Prostate gland (tissue), 2 donors: ENCODE measurements at regions not wholly inside any gene's neighbourhood (a gene's known extent, or its start where the extent isn't known, plus 50 kb on each side); places are given as distances from the start of the nearest gene placed in this dataset.

Source experiments
- DNase-seq: peaks from one replicate; pipeline ENCODE4 v3.0.0-alpha.2; 2019; ENCODE audit warnings: low spot score
- H3K27ac ChIP-seq, 2 donors: fragments of 200-600 bp; sonication (generic); 2 replicates each; pipeline ENCODE4 v1.5.1; 2017 to 2019
- H3K27me3 ChIP-seq: fragments of 200-600 bp; sonication (generic); replicated peaks from 2 replicates; pipeline ENCODE4 v1.5.1; 2019; ENCODE audit not compliant: insufficient read depth
- H3K36me3 ChIP-seq, 2 donors: fragments of 200-600 bp; sonication (generic); 1 replicate in 1 of 2; 2 replicates in 1 of 2; pipeline versions ENCODE4 v1.5.1 to v1.8.1; 2017 to 2019
- H3K4me1 ChIP-seq: fragments of 200-600 bp; sonication (generic); replicated peaks from 2 replicates; pipeline ENCODE4 v1.5.1; 2019
- H3K4me3 ChIP-seq, 2 donors: fragments of 200-600 bp; sonication (generic); 2 replicates each; pipeline ENCODE4 v1.5.1; 2017 to 2019
- H3K9me3 ChIP-seq: fragments of 200-600 bp; sonication (generic); 2 replicates; pipeline ENCODE4 v1.5.1; 2017
- CTCF ChIP-seq, 4 experiments: fragments of 200-600 bp in 2 of 4; fragments of 450-650 bp in 2 of 4; sonication (generic) in 2 of 4; IDR thresholded peaks; 1 replicate in 3 of 4; 2 replicates in 1 of 4; pipeline ENCODE4 v1.5.1; 2016 to 2019; ENCODE audit warnings: antibody characterized with exemption in 4 of 4, mild to moderate bottlenecking in 2 of 4, moderate library complexity in 2 of 4
- POLR2A ChIP-seq: fragments of 450-650 bp; IDR thresholded peaks from one replicate; pipeline ENCODE4 v1.6.1; 2016; ENCODE audit warnings: antibody characterized with exemption, mild to moderate bottlenecking
- POLR2AphosphoS5 ChIP-seq: sonication (generic); formaldehyde crosslinking; IDR thresholded peaks from one replicate; pipeline ENCODE4 v1.6.1; 2017; ENCODE audit warnings: antibody characterized with exemption
- WGBS: methylation state at CpG from one replicate; pipeline ENCODE4 v1.1.5; 2018; 5-methylcytosine and 5-hydroxymethylcytosine counted together
- intact Hi-C: fragments of 100-400 bp; cut with DNase I; formaldehyde crosslinking; loops from one replicate; pipeline ENCODE4 v1.14.2; 2022

GRCh38 chr5:123921193-123921592, 409.2 kb downstream of the CSNK1G3 start:
- peaks cover 2% of the 10 kb centered on the region for H3K4me1 ChIP-seq
- H3K27ac ChIP-seq: no peak overlapping the region
- H3K9me3 ChIP-seq: no peaks in the 10 kb centered on the region
- intact Hi-C loops: no loop called here
- no peaks in the 10 kb centered on the region for H3K27me3 ChIP-seq
- H3K4me3 ChIP-seq: no peak overlapping the region
- no peak for DNase-seq
- TF ChIP-seq CTCF (IDR thresholded peaks at IDR 0.05) (no peak), POLR2A (no peak), POLR2AphosphoS5 (no peak)
- no peaks in the 10 kb centered on the region for H3K36me3 ChIP-seq

- WGBS: 13% methylated on average over 8 of the region's 8 CpGs
- Histone ChIP-seq H3K4me3 (no peak overlapping the region), H3K4me1 (peaks cover 2% of the 10 kb centered on the region), H3K27ac (no peak overlapping the region), H3K9me3 (no peaks in the 10 kb centered on the region), H3K36me3 (no peaks in the 10 kb centered on the region), H3K27me3 (no peaks in the 10 kb centered on the region)
- intact Hi-C loops: no loop called here
- DNase-seq: peak; percentile 8
- TF ChIP-seq POLR2AphosphoS5 (peak; percentile 68), CTCF (IDR thresholded peaks at IDR 0.05) (no peak), POLR2A (no peak)
Measured at GRCh38 chr5:123916345-123917121, 404.6 kb downstream of the CSNK1G3 start.

- no peak for DNase-seq
- 88% methylated on average over 1 of the region's 1 CpG for WGBS
- no peak overlapping the region for H3K27ac ChIP-seq
- peaks cover 2% of the 10 kb centered on the region for H3K4me1 ChIP-seq
- no peaks in the 10 kb centered on the region for H3K36me3 ChIP-seq
- no peaks in the 10 kb centered on the region for H3K9me3 ChIP-seq
- no peaks in the 10 kb centered on the region for H3K27me3 ChIP-seq
- TF ChIP-seq POLR2AphosphoS5 (no peak), CTCF (IDR thresholded peaks at IDR 0.05) (no peak), POLR2A (no peak)
- no peak overlapping the region for H3K4me3 ChIP-seq
- intact Hi-C loops: no loop called here
Measured at GRCh38 chr5:123914333-123914732, 402.4 kb downstream of the CSNK1G3 start.

GRCh38 chr5:123907349-123907748, 395.4 kb downstream of the CSNK1G3 start:
- Histone ChIP-seq H3K4me1 (no peaks in the 10 kb centered on the region), H3K36me3 (no peaks in the 10 kb centered on the region), H3K27ac (no peak overlapping the region), H3K4me3 (no peak overlapping the region), H3K27me3 (no peaks in the 10 kb centered on the region), H3K9me3 (no peaks in the 10 kb centered on the region)
- WGBS: 92% methylated on average over 3 of the region's 3 CpGs
- TF ChIP-seq POLR2AphosphoS5 (no peak), CTCF (IDR thresholded peaks at IDR 0.05) (no peak), POLR2A (no peak)
- DNase-seq: no peak
- intact Hi-C loops: no loop called here

GRCh38 chr5:123906698-123907295, 394.8 kb downstream of the CSNK1G3 start:
- H3K36me3 ChIP-seq: no peaks in the 10 kb centered on the region
- no peaks in the 10 kb centered on the region for H3K27me3 ChIP-seq
- H3K4me3 ChIP-seq: no peak overlapping the region
- DNase-seq: no peak
- WGBS: 93% methylated on average over 4 of the region's 4 CpGs
- no peaks in the 10 kb centered on the region for H3K9me3 ChIP-seq
- intact Hi-C loops: no loop called here
- no peak overlapping the region for H3K27ac ChIP-seq
- H3K4me1 ChIP-seq: no peaks in the 10 kb centered on the region
- TF ChIP-seq CTCF (IDR thresholded peaks at IDR 0.05) (no peak), POLR2AphosphoS5 (no peak), POLR2A (no peak)
